T-helper 2 cell (primary cell): ENCODE measurements at regions not wholly inside any gene's neighbourhood (a gene's known extent, or its start where the extent isn't known, plus 50 kb on each side); places are given as distances from the start of the nearest gene placed in this dataset.

Source experiments
- DNase-seq, 5 experiments: peaks; one replicate each; pipeline versions ENCODE4 v3.0.0 to v3.0.0-alpha.2; 2012 to 2022

DNA sequence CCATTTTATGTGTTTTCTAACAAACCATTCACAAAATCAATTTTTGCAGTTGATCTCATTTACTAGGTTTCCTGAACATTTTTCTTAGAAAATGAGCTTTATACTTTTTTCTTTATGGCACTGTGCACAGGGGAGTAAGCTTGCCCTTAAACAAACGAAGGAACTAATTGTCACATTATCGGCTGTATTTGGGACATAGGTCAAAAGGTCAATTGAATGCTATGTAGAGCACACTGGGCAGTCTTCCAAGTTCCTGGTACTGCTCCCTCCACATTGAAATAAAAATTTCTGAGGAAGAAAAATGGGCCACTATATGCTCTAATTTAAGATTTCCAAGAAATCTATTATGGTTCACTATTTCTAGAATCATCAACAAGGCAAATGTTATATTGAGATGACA lies 93.6 kb upstream of the TMEFF2 start:
- DNase-seq, result no peak

GRCh38 chr2:192286093-192286701 lies 91.5 kb upstream of the TMEFF2 start:
- DNase-seq, result no peak

GRCh38 chr2:192283450-192283849 lies 88.7 kb upstream of the TMEFF2 start:
- DNase-seq, result no peak

- no peak for DNase-seq
Observed at GRCh38 chr2:192278701-192279100, 84.0 kb upstream of the TMEFF2 start.

GRCh38 chr2:192277494-192278109 lies 82.9 kb upstream of the TMEFF2 start:
- no peak for DNase-seq

DNA sequence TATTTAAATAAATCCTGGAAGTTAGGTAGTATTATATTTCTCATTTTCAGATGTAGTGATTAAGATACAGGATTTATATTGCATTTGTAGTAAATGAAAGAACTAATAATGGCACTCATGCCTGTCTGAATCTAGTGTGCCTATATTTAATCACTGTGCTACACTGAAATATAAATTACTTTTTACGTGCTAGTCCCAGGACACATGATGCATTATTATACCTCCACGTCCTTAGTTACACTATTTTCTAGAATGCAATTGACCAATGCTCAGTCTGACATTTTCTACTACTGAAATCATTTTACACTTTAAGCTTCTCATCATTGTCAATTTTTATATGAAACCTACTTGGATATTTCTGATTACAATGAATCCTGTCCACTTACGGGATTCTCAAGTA lies 80.9 kb upstream of the TMEFF2 start:
- DNase-seq, result no peak

- no peak for DNase-seq
Observed at GRCh38 chr2:192267484-192267883, 72.8 kb upstream of the TMEFF2 start.

- no peak for DNase-seq
Observed at GRCh38 chr2:192265751-192266150, 71.0 kb upstream of the TMEFF2 start.

DNA sequence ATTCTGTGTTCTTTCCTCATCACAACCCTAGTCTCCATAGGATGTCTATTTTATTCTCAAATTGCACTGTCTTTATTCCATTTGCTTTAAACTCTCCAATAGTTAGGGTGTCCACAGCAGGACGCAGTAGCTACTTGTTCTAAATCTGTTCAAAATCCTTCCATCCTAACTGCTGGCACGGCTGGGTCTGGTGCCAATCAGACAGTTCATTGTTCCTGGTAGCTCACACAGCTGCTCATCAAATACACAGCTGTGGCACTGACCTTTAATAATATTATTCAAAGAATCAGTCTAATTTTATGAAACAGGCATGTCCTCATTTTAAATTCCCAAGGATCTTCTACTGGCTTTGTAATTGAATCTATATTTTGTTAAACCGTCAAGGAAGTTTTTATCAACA lies 59.7 kb upstream of the TMEFF2 start:
- no peak for DNase-seq

DNA sequence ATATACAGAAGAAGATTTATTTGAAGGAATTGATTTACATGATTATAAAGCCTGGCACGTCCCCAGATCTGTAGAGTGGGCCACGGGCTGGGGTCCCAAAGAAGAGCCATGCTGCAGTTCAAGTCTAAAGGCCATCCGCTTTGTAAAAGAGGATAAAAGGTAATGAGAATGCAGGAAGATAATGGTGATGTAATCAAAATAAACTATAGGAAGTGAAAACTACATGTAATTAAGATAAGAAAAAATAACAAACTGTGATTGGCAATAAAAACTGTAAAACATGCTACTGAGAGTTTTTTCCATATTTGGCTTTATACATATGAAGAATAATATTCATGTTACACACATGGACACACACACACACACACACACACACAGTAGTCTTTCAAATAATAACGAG lies 59.0 kb upstream of the TMEFF2 start:
- no peak for DNase-seq

GRCh38 chr2:192250961-192251360 lies 56.2 kb upstream of the TMEFF2 start:
- no peak for DNase-seq

DNA sequence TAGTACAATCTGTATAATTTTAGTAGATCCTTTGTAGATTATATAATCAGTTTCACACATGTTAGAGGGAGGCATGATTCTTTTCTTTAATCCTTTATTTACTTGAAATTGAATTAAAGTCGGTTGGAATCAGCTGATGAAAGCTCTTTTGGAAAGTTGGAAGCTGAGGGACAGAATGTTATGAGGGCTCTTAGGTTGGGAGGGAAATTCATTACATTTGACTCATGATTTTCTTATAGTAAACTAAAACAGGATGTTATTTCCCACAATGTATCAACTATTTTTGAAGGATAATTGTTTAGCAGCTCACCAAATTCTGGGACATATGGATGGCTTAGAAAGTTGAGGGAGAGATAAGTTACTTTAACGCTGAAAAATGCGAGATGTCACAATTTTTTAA lies 52.7 kb upstream of the TMEFF2 start:
- no peak for DNase-seq

- DNase-seq, result no peak
Observed at GRCh38 chr2:192246297-192246696, 51.6 kb upstream of the TMEFF2 start.

DNA sequence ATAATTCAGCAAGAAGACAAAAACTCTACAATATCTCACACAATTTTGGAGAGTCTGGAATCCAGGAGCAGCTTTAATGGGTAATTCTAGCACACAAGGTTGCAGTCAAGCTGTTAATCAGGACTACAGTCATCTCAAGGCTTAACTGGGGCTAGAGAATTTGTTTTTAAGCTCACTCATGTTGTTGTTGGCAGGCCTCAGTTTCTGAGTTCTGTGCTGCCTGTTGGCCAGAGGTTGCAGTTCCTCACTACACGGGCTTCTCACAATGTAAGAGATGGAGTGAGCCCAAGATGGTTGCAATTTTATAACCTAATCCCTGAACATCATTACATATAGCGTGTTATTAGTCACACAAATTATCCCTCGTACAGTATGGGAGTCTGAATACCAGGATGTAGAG lies 50.6 kb upstream of the TMEFF2 start:
- no peak for DNase-seq
